ENCODE measurements at regions not wholly inside any gene's neighbourhood (a gene's known extent, or its start where the extent isn't known, plus 50 kb on each side); places are given as distances from the start of the nearest gene placed in this dataset.

DNA sequence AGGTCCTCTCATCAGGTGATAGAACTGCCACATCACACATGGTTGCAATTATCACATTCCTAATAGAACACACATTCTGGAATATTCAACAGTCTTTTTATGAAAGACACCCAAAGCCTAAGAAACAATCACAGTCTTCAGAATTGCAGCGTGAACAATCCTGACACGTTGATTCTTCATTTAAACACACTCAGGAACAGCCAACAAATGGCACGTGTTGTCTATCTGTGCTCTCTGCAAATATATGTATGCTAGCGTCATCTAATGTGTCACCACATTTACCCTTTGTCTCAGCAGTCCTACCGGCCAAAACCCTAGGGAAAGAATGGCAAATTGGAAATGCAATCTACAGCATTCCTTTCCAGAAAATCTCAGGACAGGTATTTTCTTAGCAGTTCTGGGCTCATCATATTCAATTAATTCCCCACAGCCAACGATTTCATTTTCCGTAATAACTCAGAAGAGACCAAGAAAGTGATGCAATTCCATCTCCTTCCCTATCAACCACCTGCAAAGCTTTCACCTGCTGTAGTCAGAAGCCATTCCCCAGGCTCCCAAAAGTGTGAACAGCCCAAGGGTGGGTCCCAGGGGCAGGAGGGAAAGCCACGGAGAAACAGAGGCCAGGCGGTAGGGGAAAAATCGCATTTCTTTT, 280.3 kb upstream of the JARID2 start:
- H3K9me3 ChIP-seq (ENCODE audit: control insufficient read depth, insufficient read depth, low read length): no peaks in the 10 kb centered on the region
- WGBS (ENCODE audit: insufficient coverage, insufficient read length): no CpG with 5 or more reads among the region's 10 CpGs
- no peaks in the 10 kb centered on the region for H3K36me3 ChIP-seq (ENCODE audit: control insufficient read depth, insufficient read depth, low read length)
- H3K4me1 ChIP-seq (ENCODE audit: control insufficient read depth, insufficient read depth, low read length): peaks cover 3% of the 10 kb centered on the region; the same call in 1 of the 2 replicates
- no peaks in the 10 kb centered on the region for H3K27me3 ChIP-seq (ENCODE audit: control insufficient read depth, insufficient read depth, low read length)
- DNase-seq (ENCODE audit: low read depth, low spot score): no peak
- H3K4me3 ChIP-seq (ENCODE audit: low read length): no peak overlapping the region
- no peak overlapping the region for H3K27ac ChIP-seq (ENCODE audit: low read length)

DNA sequence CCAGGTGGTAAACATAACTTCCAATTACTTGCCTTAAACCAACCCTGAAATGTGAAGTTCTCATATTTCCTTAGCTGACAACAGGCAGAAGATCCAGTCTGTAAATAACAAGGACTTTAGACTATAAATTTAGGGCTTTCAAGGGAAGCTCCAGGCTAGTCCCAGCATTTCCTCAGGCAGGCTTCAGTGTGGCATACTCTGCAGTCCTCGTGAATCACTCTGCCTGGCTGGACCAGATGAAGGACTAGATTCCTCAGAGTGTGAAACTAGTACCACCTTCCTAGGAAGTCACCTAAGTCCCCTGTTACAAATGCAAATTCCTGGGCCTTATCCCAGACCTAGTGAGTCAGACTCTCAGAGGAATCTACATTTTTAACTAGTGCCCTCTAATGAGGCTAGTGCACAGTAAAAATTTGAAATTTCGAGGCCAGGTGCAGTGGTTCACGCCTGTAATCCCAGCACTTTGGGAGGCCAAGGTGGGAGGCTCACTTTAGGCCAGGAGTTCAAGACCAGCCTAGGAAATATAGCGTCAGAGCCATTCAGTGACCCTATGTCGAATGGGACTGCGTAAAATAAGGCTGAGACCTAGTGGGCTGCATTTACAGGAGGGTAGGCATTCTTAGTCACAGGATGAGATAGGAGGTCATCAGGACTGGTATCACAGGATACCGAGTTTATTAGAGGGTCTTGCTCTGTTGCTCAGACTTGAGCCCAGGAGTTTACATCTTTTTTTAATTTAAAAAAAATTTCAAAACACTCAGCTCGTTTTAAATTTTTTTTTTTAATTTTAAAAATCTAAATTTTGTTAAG, 279.6 kb upstream of the JARID2 start:
- DNase-seq (ENCODE audit: low read depth, low spot score): peak; percentile 31
- H3K27ac ChIP-seq (ENCODE audit: low read length): no peak overlapping the region
- no peaks in the 10 kb centered on the region for H3K36me3 ChIP-seq (ENCODE audit: control insufficient read depth, insufficient read depth, low read length)
- peaks cover 3% of the 10 kb centered on the region; the same call in 1 of the 2 replicates for H3K4me1 ChIP-seq (ENCODE audit: control insufficient read depth, insufficient read depth, low read length)
- H3K4me3 ChIP-seq (ENCODE audit: low read length): no peak overlapping the region
- no CpG with 5 or more reads among the region's 8 CpGs for WGBS (ENCODE audit: insufficient coverage, insufficient read length)
- no peaks in the 10 kb centered on the region for H3K9me3 ChIP-seq (ENCODE audit: control insufficient read depth, insufficient read depth, low read length)
- H3K27me3 ChIP-seq (ENCODE audit: control insufficient read depth, insufficient read depth, low read length): no peaks in the 10 kb centered on the region

DNA sequence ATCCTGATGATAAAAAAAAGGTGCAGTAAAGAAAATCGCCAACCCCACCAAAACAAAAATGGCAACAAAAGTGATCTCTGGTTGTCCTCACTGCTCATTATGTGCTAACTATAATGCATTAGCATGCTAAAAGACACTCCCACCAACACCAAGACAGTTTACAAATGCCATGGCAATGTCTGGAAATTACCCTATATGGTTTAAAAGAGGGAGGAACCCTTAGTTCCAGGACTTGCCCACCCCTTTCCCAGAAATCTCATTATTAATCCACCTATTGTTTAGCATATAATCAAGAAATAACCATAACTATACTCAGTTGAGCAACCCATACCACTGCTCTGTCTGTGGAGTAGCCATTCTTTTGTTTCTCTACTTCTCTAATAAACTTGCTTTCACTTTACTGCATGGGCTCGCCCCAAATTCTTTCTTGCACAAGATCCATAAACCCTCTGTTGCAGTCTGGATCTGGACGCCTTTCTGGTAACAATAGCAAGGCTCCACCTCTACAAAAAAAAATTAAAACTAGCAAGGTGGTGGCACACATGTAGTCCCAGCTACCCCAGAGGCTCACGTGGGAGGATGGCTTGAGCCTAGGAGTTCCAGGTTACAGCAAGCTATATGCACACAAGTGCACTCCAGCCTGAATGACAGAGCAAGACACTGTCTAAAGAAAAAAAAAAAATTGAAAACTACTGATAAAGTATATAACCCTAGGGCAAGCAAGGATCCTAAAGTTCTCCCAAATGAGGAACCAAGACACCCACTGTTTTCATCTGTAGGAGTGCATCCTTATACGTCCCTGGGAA, 278.8 kb upstream of the JARID2 start:
- H3K4me1 ChIP-seq (ENCODE audit: control insufficient read depth, insufficient read depth, low read length): peaks cover 3% of the 10 kb centered on the region; the same call in 1 of the 2 replicates
- H3K27me3 ChIP-seq (ENCODE audit: control insufficient read depth, insufficient read depth, low read length): no peaks in the 10 kb centered on the region
- WGBS (ENCODE audit: insufficient coverage, insufficient read length): no CpG with 5 or more reads among the region's 5 CpGs
- no peak overlapping the region for H3K4me3 ChIP-seq (ENCODE audit: low read length)
- H3K27ac ChIP-seq (ENCODE audit: low read length): no peak overlapping the region
- no peaks in the 10 kb centered on the region for H3K9me3 ChIP-seq (ENCODE audit: control insufficient read depth, insufficient read depth, low read length)
- no peaks in the 10 kb centered on the region for H3K36me3 ChIP-seq (ENCODE audit: control insufficient read depth, insufficient read depth, low read length)
- no peak for DNase-seq (ENCODE audit: low read depth, low spot score)

DNA sequence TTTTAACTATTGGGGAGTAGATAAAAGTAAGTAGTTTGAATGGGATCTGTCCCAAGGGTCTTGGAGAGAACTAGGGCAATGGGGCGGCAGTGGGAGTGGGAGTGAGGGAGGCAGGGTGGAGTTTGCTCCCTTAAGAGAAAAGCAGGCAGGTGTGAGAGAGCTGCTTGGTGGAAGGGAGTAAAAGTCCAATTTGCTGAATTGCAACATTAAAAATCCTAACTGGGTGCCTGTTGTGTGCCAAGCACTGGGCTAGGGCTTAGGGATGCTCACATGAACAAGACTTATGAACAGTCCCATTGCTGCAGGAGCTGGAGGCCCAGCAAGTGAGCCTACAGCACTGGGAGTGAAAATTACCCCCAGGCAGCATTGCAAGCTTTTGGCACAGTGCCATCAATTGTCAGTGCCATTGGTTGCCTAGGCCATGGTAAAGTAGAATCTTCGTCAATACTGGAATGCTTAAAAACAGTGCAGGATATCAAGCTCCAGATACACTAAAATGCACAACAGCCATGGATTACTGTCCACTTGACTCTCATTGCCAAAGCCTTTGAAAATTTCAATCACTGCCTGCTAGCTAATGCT, 277.7 kb upstream of the JARID2 start:
- no peaks in the 10 kb centered on the region for H3K27me3 ChIP-seq (ENCODE audit: control insufficient read depth, insufficient read depth, low read length)
- H3K4me1 ChIP-seq (ENCODE audit: control insufficient read depth, insufficient read depth, low read length): peaks cover 3% of the 10 kb centered on the region; the same call in 1 of the 2 replicates
- no peak overlapping the region for H3K27ac ChIP-seq (ENCODE audit: low read length)
- DNase-seq (ENCODE audit: low read depth, low spot score): no peak
- H3K36me3 ChIP-seq (ENCODE audit: control insufficient read depth, insufficient read depth, low read length): no peaks in the 10 kb centered on the region
- no peak overlapping the region for H3K4me3 ChIP-seq (ENCODE audit: low read length)
- H3K9me3 ChIP-seq (ENCODE audit: control insufficient read depth, insufficient read depth, low read length): no peaks in the 10 kb centered on the region
- no CpG with 5 or more reads among the region's 2 CpGs for WGBS (ENCODE audit: insufficient coverage, insufficient read length)

DNA sequence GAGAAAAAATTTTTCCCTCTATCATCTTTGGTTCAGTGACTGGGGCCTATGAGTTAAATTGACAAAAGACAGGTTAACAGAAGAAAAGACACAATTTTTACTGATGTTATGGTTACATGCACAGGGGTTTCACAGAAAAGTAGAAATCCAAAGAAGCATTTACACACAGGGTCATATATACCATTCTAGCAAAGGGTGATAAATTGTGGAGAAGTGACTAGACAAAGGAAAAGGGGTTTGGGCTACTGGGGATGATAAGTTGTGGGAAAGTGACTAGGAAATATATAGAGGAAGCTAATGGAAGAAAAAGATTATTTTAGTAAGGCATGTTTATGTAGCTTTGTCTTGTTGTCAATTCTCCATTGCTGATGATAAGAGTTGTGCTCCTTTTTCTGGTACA, 276.7 kb upstream of the JARID2 start:
- no peaks in the 10 kb centered on the region for H3K27me3 ChIP-seq (ENCODE audit: control insufficient read depth, insufficient read depth, low read length)
- H3K36me3 ChIP-seq (ENCODE audit: control insufficient read depth, insufficient read depth, low read length): no peaks in the 10 kb centered on the region
- H3K4me1 ChIP-seq (ENCODE audit: control insufficient read depth, insufficient read depth, low read length): peaks cover 3% of the 10 kb centered on the region; the same call in 1 of the 2 replicates
- H3K4me3 ChIP-seq (ENCODE audit: low read length): no peak overlapping the region
- H3K27ac ChIP-seq (ENCODE audit: low read length): no peak overlapping the region
- no peak for DNase-seq (ENCODE audit: low read depth, low spot score)
- no peaks in the 10 kb centered on the region for H3K9me3 ChIP-seq (ENCODE audit: control insufficient read depth, insufficient read depth, low read length)

DNA sequence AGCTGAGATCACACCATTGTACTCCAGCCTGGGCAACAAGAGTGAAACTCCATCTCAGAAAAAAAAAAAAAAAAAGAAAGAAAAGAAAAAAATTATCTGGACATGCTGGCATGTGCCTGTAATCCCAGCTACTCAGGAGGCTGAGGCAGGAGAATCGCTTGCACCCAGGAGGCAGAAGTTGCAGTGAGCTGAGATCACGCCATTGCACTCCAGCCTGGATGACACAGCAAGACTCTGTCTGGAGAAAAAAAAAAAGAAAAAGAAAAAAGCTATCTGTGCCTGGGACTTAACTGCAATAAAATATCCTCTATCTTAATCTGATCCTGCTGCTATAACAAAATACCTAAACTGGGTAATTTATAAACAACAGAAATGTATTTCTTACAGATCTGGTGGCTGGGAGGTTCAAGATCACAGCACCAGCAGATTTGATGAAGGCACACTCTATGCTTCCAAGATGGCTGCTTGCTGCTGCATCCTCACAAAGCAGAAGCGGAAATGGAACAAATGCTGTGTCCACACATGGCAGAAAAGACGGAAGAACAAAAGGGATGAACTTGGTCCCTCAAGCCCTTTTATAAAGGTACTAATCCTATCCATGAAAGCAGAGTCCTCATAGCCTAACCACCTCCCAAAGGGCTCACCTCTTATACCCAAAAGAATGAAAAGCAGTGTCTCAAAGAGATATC, 273.3 kb upstream of the JARID2 start:
- H3K27ac ChIP-seq (ENCODE audit: low read length): no peak overlapping the region

DNA sequence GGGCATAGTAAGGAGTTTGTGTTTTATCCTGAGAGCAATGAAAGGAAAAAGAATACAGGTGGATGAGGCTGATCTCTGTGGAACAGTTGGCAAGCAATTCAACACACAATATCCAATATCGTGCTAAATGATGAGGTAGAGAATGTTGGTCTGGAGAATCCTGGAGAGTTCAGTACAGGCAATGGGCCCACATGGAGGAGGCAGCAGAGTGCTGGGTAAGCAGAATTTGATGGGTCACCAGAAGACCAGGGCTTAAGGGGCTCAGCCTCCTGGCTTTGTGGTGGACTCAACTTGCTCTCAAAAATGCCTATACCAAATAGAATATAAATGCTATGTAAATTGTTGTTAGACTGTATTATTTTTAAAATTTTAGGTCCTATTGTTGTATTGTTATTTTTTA, 271.5 kb upstream of the JARID2 start:
- no peak for DNase-seq (ENCODE audit: low read depth, low spot score)
- H3K36me3 ChIP-seq (ENCODE audit: control insufficient read depth, insufficient read depth, low read length): no peaks in the 10 kb centered on the region
- peaks cover 5% of the 10 kb centered on the region; the same call in 1 of the 2 replicates for H3K4me1 ChIP-seq (ENCODE audit: control insufficient read depth, insufficient read depth, low read length)
- H3K9me3 ChIP-seq (ENCODE audit: control insufficient read depth, insufficient read depth, low read length): no peaks in the 10 kb centered on the region
- no peak overlapping the region for H3K27ac ChIP-seq (ENCODE audit: low read length)
- no peak overlapping the region for H3K4me3 ChIP-seq (ENCODE audit: low read length)
- WGBS (ENCODE audit: insufficient coverage, insufficient read length): no CpG with 5 or more reads among the region's 1 CpG
- no peaks in the 10 kb centered on the region for H3K27me3 ChIP-seq (ENCODE audit: control insufficient read depth, insufficient read depth, low read length)

More for the DNA sequence above, 273.3 kb upstream of the JARID2 start:
- Histone ChIP-seq H3K36me3 (ENCODE audit: control insufficient read depth, insufficient read depth, low read length) (no peaks in the 10 kb centered on the region), H3K9me3 (ENCODE audit: control insufficient read depth, insufficient read depth, low read length) (no peaks in the 10 kb centered on the region), H3K27me3 (ENCODE audit: control insufficient read depth, insufficient read depth, low read length) (no peaks in the 10 kb centered on the region), H3K4me3 (ENCODE audit: low read length) (no peak overlapping the region), H3K4me1 (ENCODE audit: control insufficient read depth, insufficient read depth, low read length) (peaks cover 5% of the 10 kb centered on the region; the same call in 1 of the 2 replicates)
- DNase-seq (ENCODE audit: low read depth, low spot score): no peak
- WGBS (ENCODE audit: insufficient coverage, insufficient read length): no CpG with 5 or more reads among the region's 4 CpGs

DNA sequence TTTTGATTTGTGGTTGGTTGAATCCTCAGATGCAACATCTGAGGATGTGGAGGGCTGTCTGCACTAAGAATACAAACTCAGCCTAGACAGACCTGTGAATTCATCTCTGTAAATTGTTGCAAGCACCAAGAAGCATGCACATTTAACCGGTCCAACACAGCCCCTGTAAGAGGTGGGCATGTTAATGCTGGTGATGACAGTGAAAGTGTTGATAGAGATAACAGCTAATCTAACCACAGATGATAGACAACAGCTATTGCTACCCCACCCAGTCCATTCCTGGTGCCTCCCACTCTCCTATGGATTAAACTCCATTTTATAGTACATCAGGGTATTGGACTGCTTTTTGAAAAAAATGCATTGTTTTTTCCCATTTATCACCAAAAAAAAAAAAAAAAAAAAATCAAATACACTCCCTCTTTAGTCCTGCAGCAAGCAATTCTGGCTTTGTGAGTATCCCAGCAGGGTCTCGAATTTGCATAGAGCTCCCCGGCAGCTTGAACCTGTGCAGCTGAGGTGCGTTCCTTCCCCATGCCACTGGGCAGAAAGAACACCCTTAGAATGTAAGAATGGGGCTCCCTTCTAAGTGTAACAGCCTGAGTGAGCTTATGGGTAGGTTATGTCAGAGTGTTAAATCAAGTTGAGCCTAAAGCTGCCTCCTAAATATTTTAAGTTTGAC, 270.9 kb upstream of the JARID2 start:
- DNase-seq (ENCODE audit: low read depth, low spot score): no peak
- Histone ChIP-seq H3K27ac (ENCODE audit: low read length) (no peak overlapping the region), H3K4me3 (ENCODE audit: low read length) (no peak overlapping the region), H3K27me3 (ENCODE audit: control insufficient read depth, insufficient read depth, low read length) (no peaks in the 10 kb centered on the region), H3K4me1 (ENCODE audit: control insufficient read depth, insufficient read depth, low read length) (peaks cover 5% of the 10 kb centered on the region; the same call in 1 of the 2 replicates), H3K9me3 (ENCODE audit: control insufficient read depth, insufficient read depth, low read length) (no peaks in the 10 kb centered on the region), H3K36me3 (ENCODE audit: control insufficient read depth, insufficient read depth, low read length) (no peaks in the 10 kb centered on the region)
- no CpG with 5 or more reads among the region's 4 CpGs for WGBS (ENCODE audit: insufficient coverage, insufficient read length)

DNA sequence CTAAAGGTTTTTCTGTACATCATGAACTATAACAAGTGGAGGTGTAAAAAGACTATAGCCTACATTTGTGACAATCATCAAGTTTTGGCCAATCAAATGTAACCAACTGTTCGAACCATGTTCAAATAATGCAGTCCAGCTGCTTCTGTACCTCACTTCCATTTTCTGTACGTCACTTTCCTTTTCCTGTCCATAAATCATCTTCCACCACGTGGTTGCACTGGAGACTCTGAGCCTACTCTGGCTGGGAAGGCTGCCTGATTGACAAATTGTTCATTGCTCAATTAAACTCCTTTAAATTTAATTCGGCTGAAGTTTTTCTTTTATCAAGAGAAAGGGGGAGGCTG, 270.4 kb upstream of the JARID2 start:
- no peaks in the 10 kb centered on the region for H3K36me3 ChIP-seq (ENCODE audit: control insufficient read depth, insufficient read depth, low read length)
- no peak overlapping the region for H3K4me3 ChIP-seq (ENCODE audit: low read length)
- H3K27me3 ChIP-seq (ENCODE audit: control insufficient read depth, insufficient read depth, low read length): no peaks in the 10 kb centered on the region
- no peaks in the 10 kb centered on the region for H3K9me3 ChIP-seq (ENCODE audit: control insufficient read depth, insufficient read depth, low read length)
- peaks cover 5% of the 10 kb centered on the region; the same call in 1 of the 2 replicates for H3K4me1 ChIP-seq (ENCODE audit: control insufficient read depth, insufficient read depth, low read length)
- DNase-seq (ENCODE audit: low read depth, low spot score): no peak
- WGBS (ENCODE audit: insufficient coverage, insufficient read length): no CpG with 5 or more reads among the region's 4 CpGs
- H3K27ac ChIP-seq (ENCODE audit: low read length): no peak overlapping the region
